Neural cell (in vitro differentiated cells): ENCODE measurements at regions not wholly inside any gene's neighbourhood (a gene's known extent, or its start where the extent isn't known, plus 50 kb on each side); places are given as distances from the start of the nearest gene placed in this dataset.

ENCODE experiments used
- H2AFZ ChIP-seq: fragments of 200-600, 300-800 bp; sonication (generic), shearing (Covaris generic); 2 replicates; pipeline ENCODE4 v1.6.0; 2014; ENCODE audit warnings: low read depth, mild to moderate bottlenecking, antibody characterized with exemption, low read length, moderate library complexity
- H3F3A ChIP-seq: fragments of 200-600 bp; shearing (Covaris generic); 2 replicates; pipeline ENCODE4 v1.6.1; 2016; ENCODE audit warnings: mild to moderate bottlenecking, moderate library complexity, mixed read lengths, antibody characterized with exemption, low read length; ENCODE audit not compliant: insufficient read depth, poor library complexity, severe bottlenecking
- H3K27ac ChIP-seq: fragments of 200-600, 300-800 bp; sonication (generic), shearing (Covaris generic); 2 replicates; pipeline ENCODE4 v1.5.1; 2014; ENCODE audit warnings: mild to moderate bottlenecking, low read length, moderate library complexity
- H3K27me3 ChIP-seq: fragments of 300-800, 200-600 bp; sonication (generic), shearing (Covaris generic); 2 replicates; pipeline ENCODE4 v1.6.0; 2014; ENCODE audit warnings: mild to moderate bottlenecking, low read depth, low read length, moderate library complexity; ENCODE audit not compliant: insufficient read depth
- H3K36me3 ChIP-seq: fragments of 300-800, 200-600 bp; sonication (generic), shearing (Covaris generic); 2 replicates; pipeline ENCODE4 v1.5.1; 2014; ENCODE audit warnings: mild to moderate bottlenecking, antibody characterized with exemption, low read length, moderate library complexity; ENCODE audit not compliant: insufficient read depth
- H3K4me2 ChIP-seq: fragments of 300-800, 200-600 bp; sonication (generic), shearing (Covaris generic); 2 replicates; pipeline ENCODE4 v1.6.0; 2014; ENCODE audit warnings: mild to moderate bottlenecking, low read length
- H3K4me3 ChIP-seq: fragments of 300-800, 200-600 bp; sonication (generic), shearing (Covaris generic); 2 replicates; pipeline ENCODE4 v1.5.1; 2014; ENCODE audit warnings: mild to moderate bottlenecking, low read length, moderate library complexity
- H3K79me2 ChIP-seq: fragments of 200-600 bp; shearing (Covaris generic); replicated peaks from 2 replicates; pipeline ENCODE4 v1.6.0; 2014; ENCODE audit warnings: mild to moderate bottlenecking, low read length, moderate library complexity; ENCODE audit not compliant: insufficient read depth
- H3K9ac ChIP-seq: fragments of 300-800, 200-600 bp; sonication (generic), shearing (Covaris generic); 2 replicates; pipeline ENCODE4 v1.6.1; 2016; ENCODE audit warnings: mild to moderate bottlenecking, low read length, mixed read lengths
- H3K9me2 ChIP-seq: fragments of 200-600 bp; shearing (Covaris generic); 2 replicates; pipeline ENCODE4 v1.6.1; 2016; ENCODE audit warnings: mild to moderate bottlenecking, low read length, mixed read lengths; ENCODE audit not compliant: insufficient read depth
- H3K9me3 ChIP-seq: fragments of 200-600, 300-800 bp; sonication (generic), shearing (Covaris generic); 2 replicates; pipeline ENCODE4 v1.6.1; 2016; ENCODE audit warnings: mild to moderate bottlenecking, mixed run types, low read length, moderate library complexity, mixed read lengths
- H4K20me1 ChIP-seq: fragments of 200-600 bp; shearing (Covaris generic); 2 replicates; pipeline ENCODE4 v1.6.1; 2016; ENCODE audit warnings: mild to moderate bottlenecking, mixed run types; ENCODE audit not compliant: insufficient read depth
- EP300 ChIP-seq: fragments of 450-650 bp; conservative IDR thresholded peaks from 2 replicates; pipeline ENCODE4 v1.6.1; 2014; ENCODE audit warnings: antibody characterized with exemption, mild to moderate bottlenecking, moderate library complexity; ENCODE audit not compliant: poor library complexity, severe bottlenecking
- EZH2 ChIP-seq: fragments of 200-600, 300-800 bp; shearing (Covaris generic), sonication (generic); IDR thresholded peaks from 2 replicates; pipeline ENCODE4 v1.6.1; 2014; ENCODE audit warnings: antibody characterized with exemption, low read length, borderline replicate concordance, mild to moderate bottlenecking; ENCODE audit not compliant: insufficient read depth, poor library complexity, severe bottlenecking
- MXI1 ChIP-seq: fragments of 450-650 bp; conservative IDR thresholded peaks from 2 replicates; pipeline ENCODE4 v1.6.1; 2014; ENCODE audit warnings: antibody characterized with exemption, mild to moderate bottlenecking; ENCODE audit not compliant: poor library complexity, severe bottlenecking
- POLR2AphosphoS5 ChIP-seq: IDR thresholded peaks from 2 replicates; pipeline ENCODE4 v1.6.1; 2012
- RAD21 ChIP-seq: fragments of 450-650 bp; conservative IDR thresholded peaks from 2 replicates; pipeline ENCODE4 v1.6.1; 2014; ENCODE audit warnings: antibody characterized with exemption, mild to moderate bottlenecking, moderate library complexity
- SMC3 ChIP-seq: fragments of 450-650 bp; conservative IDR thresholded peaks from 2 replicates; pipeline ENCODE4 v1.6.1; 2014; ENCODE audit warnings: antibody characterized with exemption, mild to moderate bottlenecking, moderate library complexity; ENCODE audit not compliant: poor library complexity
- TAF1 ChIP-seq: IDR thresholded peaks from 2 replicates; pipeline ENCODE4 v1.6.1; 2012; ENCODE audit warnings: low read depth
- TF ChIP-seq, protein P1 (sequence below): fragments of 450-650 bp; IDR thresholded peaks from 2 replicates; pipeline ENCODE4 v1.5.1; 2014; ENCODE audit warnings: antibody characterized with exemption, mild to moderate bottlenecking, moderate library complexity; ENCODE audit not compliant: poor library complexity, severe bottlenecking
- TF ChIP-seq, protein P2 (sequence below): IDR thresholded peaks from 2 replicates; pipeline ENCODE4 v1.6.1; 2012; ENCODE audit warnings: borderline replicate concordance

DNA sequence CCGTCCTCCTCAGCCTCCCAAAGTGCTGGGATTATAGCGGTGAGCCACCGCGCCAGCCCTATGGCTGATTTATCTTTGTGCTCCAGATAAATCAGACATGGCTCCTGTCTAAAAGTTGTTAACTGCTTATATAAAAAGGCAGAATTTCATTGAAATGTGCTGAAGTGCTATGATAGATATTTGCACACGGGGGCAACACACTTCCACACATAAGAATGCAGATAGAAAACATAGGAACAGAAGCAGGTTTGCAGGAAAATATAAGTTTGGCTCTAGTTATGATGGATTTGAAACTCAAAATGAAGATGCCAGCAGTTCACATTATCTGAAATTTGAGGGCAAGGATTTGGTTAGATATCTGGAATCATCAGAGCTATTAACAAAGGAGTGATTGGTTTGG, 163.1 kb upstream of the SLITRK2 start:
- TF ChIP-seq, protein P1, sequence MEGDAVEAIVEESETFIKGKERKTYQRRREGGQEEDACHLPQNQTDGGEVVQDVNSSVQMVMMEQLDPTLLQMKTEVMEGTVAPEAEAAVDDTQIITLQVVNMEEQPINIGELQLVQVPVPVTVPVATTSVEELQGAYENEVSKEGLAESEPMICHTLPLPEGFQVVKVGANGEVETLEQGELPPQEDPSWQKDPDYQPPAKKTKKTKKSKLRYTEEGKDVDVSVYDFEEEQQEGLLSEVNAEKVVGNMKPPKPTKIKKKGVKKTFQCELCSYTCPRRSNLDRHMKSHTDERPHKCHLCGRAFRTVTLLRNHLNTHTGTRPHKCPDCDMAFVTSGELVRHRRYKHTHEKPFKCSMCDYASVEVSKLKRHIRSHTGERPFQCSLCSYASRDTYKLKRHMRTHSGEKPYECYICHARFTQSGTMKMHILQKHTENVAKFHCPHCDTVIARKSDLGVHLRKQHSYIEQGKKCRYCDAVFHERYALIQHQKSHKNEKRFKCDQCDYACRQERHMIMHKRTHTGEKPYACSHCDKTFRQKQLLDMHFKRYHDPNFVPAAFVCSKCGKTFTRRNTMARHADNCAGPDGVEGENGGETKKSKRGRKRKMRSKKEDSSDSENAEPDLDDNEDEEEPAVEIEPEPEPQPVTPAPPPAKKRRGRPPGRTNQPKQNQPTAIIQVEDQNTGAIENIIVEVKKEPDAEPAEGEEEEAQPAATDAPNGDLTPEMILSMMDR = peak; percentile 16
- TF ChIP-seq TAF1 (no peak), SMC3 (no peak), RAD21 (peak; percentile 40)
- H3K9me3 ChIP-seq = no peaks in the 10 kb centered on the region
- H3K4me2 ChIP-seq = no peak overlapping the region
- H3F3A ChIP-seq = no peaks in the 10 kb centered on the region
- H2AFZ ChIP-seq = no peak overlapping the region
- H3K79me2 ChIP-seq = no peaks in the 10 kb centered on the region
- H3K27me3 ChIP-seq = no peaks in the 10 kb centered on the region
- H3K9ac ChIP-seq = no peak overlapping the region
- no peaks in the 10 kb centered on the region for H4K20me1 ChIP-seq
- H3K27ac ChIP-seq = no peak overlapping the region
- no peaks in the 10 kb centered on the region for H3K36me3 ChIP-seq
- no peak overlapping the region for H3K4me3 ChIP-seq
- H3K9me2 ChIP-seq = no peaks in the 10 kb centered on the region

DNA sequence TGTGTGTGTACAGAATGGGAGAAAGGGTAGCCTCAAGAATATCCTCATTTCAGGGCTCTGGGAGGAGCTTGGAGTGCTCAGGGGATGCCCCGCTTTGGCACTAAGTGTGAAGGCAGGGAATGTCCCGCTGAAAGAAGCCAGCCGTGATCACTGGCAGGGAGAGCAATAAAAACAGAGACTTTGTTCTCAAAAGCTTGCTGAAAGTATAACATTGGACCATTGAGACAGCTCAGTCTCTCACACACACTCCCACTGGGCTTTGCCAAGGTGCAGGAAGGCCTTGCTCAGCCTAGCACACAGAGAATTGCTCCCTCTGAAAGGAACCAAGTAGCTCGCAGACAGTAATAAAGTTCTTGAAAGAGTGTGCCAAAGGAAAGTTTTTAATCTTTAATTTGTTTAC, 143.8 kb upstream of the SLITRK2 start:
- no peaks in the 10 kb centered on the region for H3K79me2 ChIP-seq
- no peaks in the 10 kb centered on the region for H3F3A ChIP-seq
- no peaks in the 10 kb centered on the region for H3K9me3 ChIP-seq
- H3K9me2 ChIP-seq = no peaks in the 10 kb centered on the region
- no peaks in the 10 kb centered on the region for H3K36me3 ChIP-seq
- H3K27me3 ChIP-seq = no peaks in the 10 kb centered on the region
- H3K4me3 ChIP-seq = no peak overlapping the region
- H3K9ac ChIP-seq = no peak overlapping the region
- TF ChIP-seq EZH2 (no peak), EP300 (no peak), MXI1 (no peak), TAF1 (no peak), POLR2AphosphoS5 (no peak), SMC3 (no peak), RAD21 (no peak)
- TF ChIP-seq, protein P1 = no peak
- TF ChIP-seq, protein P2, sequence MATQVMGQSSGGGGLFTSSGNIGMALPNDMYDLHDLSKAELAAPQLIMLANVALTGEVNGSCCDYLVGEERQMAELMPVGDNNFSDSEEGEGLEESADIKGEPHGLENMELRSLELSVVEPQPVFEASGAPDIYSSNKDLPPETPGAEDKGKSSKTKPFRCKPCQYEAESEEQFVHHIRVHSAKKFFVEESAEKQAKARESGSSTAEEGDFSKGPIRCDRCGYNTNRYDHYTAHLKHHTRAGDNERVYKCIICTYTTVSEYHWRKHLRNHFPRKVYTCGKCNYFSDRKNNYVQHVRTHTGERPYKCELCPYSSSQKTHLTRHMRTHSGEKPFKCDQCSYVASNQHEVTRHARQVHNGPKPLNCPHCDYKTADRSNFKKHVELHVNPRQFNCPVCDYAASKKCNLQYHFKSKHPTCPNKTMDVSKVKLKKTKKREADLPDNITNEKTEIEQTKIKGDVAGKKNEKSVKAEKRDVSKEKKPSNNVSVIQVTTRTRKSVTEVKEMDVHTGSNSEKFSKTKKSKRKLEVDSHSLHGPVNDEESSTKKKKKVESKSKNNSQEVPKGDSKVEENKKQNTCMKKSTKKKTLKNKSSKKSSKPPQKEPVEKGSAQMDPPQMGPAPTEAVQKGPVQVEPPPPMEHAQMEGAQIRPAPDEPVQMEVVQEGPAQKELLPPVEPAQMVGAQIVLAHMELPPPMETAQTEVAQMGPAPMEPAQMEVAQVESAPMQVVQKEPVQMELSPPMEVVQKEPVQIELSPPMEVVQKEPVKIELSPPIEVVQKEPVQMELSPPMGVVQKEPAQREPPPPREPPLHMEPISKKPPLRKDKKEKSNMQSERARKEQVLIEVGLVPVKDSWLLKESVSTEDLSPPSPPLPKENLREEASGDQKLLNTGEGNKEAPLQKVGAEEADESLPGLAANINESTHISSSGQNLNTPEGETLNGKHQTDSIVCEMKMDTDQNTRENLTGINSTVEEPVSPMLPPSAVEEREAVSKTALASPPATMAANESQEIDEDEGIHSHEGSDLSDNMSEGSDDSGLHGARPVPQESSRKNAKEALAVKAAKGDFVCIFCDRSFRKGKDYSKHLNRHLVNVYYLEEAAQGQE = no peak
- H3K27ac ChIP-seq = no peak overlapping the region
- no peaks in the 10 kb centered on the region for H4K20me1 ChIP-seq
- no peak overlapping the region for H2AFZ ChIP-seq
- no peak overlapping the region for H3K4me2 ChIP-seq
